Liver (tissue), 3 donors: ENCODE measurements at regions not wholly inside any gene's neighbourhood (a gene's known extent, or its start where the extent isn't known, plus 50 kb on each side); places are given as distances from the start of the nearest gene placed in this dataset.
"Not testable (repeated sequence)": the region's sequence is repeated elsewhere in the genome, so short reads cannot be mapped to it uniquely, and the experiment has no call there.

Experiments
- ATF3 ChIP-seq: IDR thresholded peaks from 2 replicates; pipeline ENCODE4 v1.6.1; 2016; ENCODE audit warnings: antibody characterized with exemption
- CTCF ChIP-seq: fragments of 150-350 bp; IDR thresholded peaks from 2 replicates; pipeline ENCODE4 v1.5.1; 2017; ENCODE audit warnings: improper control_type of control experiment, low read depth, low read length; ENCODE audit not compliant: missing input control
- EGR1 ChIP-seq, 2 donors: IDR thresholded peaks; 2 replicates each; pipeline ENCODE4 v1.6.1; 2016 to 2018; ENCODE audit warnings: antibody characterized with exemption in 2 of 2, low read depth in 2 of 2
- GABPA ChIP-seq, 2 donors: IDR thresholded peaks in 1 of 2; conservative IDR thresholded peaks in 1 of 2; 2 replicates each; pipeline ENCODE4 v1.6.1; 2016; ENCODE audit warnings: antibody characterized with exemption in 2 of 2, mild to moderate bottlenecking in 1 of 2, moderate library complexity in 1 of 2
- JUND ChIP-seq, 2 donors: IDR thresholded peaks; 2 replicates each; pipeline ENCODE4 v1.6.1; 2016; ENCODE audit warnings: antibody characterized with exemption in 2 of 2
- MAX ChIP-seq: IDR thresholded peaks from 2 replicates; pipeline ENCODE4 v1.6.1; 2016; ENCODE audit warnings: antibody characterized with exemption
- NR2F2 ChIP-seq: IDR thresholded peaks from 2 replicates; pipeline ENCODE4 v1.6.1; 2016; ENCODE audit warnings: antibody characterized with exemption
- RAD21 ChIP-seq, 2 donors: IDR thresholded peaks; 2 replicates each; pipeline ENCODE4 v1.6.1; 2016; ENCODE audit warnings: antibody characterized with exemption in 2 of 2, mild to moderate bottlenecking in 2 of 2
- REST ChIP-seq: IDR thresholded peaks from 2 replicates; pipeline ENCODE4 v1.6.1; 2016; ENCODE audit warnings: antibody characterized with exemption, mild to moderate bottlenecking
- SP1 ChIP-seq: IDR thresholded peaks from 2 replicates; pipeline ENCODE4 v1.6.1; 2018; ENCODE audit warnings: antibody characterized with exemption, mild to moderate bottlenecking
- TAF1 ChIP-seq: conservative IDR thresholded peaks from 2 replicates; pipeline ENCODE4 v1.6.1; 2016; ENCODE audit warnings: antibody characterized with exemption, mild to moderate bottlenecking
- YY1 ChIP-seq: IDR thresholded peaks from 2 replicates; pipeline ENCODE4 v1.6.1; 2016; ENCODE audit warnings: antibody characterized with exemption, mild to moderate bottlenecking
- ZBTB33 ChIP-seq: IDR thresholded peaks from 2 replicates; pipeline ENCODE4 v1.6.1; 2016; ENCODE audit warnings: antibody characterized with exemption
- donor health status: healthy.
- donor health status: healthy.

- not testable (repeated sequence) for TF ChIP-seq CTCF; RAD21 (IDR thresholded peaks at IDR 0.05); ATF3; YY1; GABPA (IDR thresholded peaks at IDR 0.05 in 1 of 2, conservative IDR thresholded peaks at IDR 0.05 in 1 of 2); REST; NR2F2; TAF1; MAX; ZBTB33; SP1; JUND (IDR thresholded peaks at IDR 0.05); EGR1 (IDR thresholded peaks at IDR 0.05; ENCODE audit: low read depth in 2 of 2)
These were observed 167.5 kb downstream of the GOSR1 start for GRCh38 chr17:30644713-30645112.
